ENCODE measurements at regions not wholly inside any gene's neighbourhood (a gene's known extent, or its start where the extent isn't known, plus 50 kb on each side); places are given as distances from the start of the nearest gene placed in this dataset.

DNA sequence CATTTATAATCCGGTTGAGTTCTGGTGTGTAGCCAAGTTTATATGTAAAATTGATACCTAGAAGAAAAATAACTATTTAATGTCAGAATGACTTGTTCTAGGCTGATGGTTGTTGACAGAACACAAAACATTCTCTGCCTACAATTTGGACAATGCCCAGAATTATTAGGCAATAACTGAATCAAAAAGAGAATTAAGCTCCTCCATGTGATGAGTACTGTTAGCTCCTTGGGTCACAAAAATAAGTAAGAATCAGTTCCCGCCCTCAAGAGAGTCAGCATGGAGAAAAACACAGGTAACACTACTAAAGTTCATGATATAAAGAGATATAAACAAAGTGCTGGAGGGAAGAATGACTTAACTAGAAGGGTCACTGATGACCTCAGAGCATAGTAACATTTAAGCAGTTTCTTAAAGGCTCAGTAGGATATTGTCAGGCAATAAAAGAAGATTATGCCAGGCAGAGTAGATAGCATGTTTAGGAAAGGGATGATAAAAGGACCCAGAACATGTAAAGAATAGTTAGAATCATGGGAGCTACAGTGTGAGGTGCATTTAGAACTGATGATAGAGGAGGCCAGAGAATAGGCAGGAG is 200.5 kb upstream of the ACTBL2 start:
- ChIA-PET POLR2A (no interaction called here), CTCF (no interaction called here)
- TF ChIP-seq, protein P1, sequence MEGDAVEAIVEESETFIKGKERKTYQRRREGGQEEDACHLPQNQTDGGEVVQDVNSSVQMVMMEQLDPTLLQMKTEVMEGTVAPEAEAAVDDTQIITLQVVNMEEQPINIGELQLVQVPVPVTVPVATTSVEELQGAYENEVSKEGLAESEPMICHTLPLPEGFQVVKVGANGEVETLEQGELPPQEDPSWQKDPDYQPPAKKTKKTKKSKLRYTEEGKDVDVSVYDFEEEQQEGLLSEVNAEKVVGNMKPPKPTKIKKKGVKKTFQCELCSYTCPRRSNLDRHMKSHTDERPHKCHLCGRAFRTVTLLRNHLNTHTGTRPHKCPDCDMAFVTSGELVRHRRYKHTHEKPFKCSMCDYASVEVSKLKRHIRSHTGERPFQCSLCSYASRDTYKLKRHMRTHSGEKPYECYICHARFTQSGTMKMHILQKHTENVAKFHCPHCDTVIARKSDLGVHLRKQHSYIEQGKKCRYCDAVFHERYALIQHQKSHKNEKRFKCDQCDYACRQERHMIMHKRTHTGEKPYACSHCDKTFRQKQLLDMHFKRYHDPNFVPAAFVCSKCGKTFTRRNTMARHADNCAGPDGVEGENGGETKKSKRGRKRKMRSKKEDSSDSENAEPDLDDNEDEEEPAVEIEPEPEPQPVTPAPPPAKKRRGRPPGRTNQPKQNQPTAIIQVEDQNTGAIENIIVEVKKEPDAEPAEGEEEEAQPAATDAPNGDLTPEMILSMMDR (IDR thresholded peaks at IDR 0.05; ENCODE audit: insufficient read depth, low read depth, low read length): no peak
- no peaks in the 10 kb centered on the region for H3K27me3 ChIP-seq (ENCODE audit: control insufficient read depth, insufficient read depth, low read length)
- no peak for DNase-seq (ENCODE audit: low read depth)
- no peaks in the 10 kb centered on the region for H3K36me3 ChIP-seq (ENCODE audit: control insufficient read depth, insufficient read depth, low read length)
- H3K4me3 ChIP-seq (ENCODE audit: low read depth, low read length): no peak overlapping the region

DNA sequence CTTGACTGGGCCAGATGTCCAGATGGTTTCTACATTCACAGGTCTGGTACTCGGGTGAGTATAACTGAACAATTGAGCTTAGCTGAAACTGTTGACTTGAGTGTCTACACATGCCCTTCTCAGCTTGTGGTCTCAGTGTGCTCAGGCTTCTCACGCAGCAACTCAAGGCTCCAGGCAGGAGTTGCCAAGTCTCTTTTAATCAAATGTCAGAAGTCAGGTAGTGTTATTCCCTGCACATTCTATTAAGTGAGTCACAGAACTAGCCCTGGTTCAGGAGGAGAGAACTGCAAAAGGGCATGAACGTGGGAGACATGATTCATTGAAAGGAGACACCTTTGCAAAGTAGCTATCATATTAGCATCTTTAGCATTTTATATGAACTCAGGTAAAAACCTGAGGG is 199.3 kb upstream of the ACTBL2 start:
- no peaks in the 10 kb centered on the region for H3K27me3 ChIP-seq (ENCODE audit: control insufficient read depth, insufficient read depth, low read length)
- CTCF ChIA-PET: interaction anchor here (1.1 kb wide), 1 partner anchor 9 kb away, joined by 5 read pairs; no protein-coding TSS in a partner anchor
- H3K4me3 ChIP-seq (ENCODE audit: low read depth, low read length): no peak overlapping the region
- POLR2A ChIA-PET: no interaction called here
- TF ChIP-seq, protein P1 (IDR thresholded peaks at IDR 0.05; ENCODE audit: insufficient read depth, low read depth, low read length): no peak
- H3K36me3 ChIP-seq (ENCODE audit: control insufficient read depth, insufficient read depth, low read length): no peaks in the 10 kb centered on the region
- no peak for DNase-seq (ENCODE audit: low read depth)

DNA sequence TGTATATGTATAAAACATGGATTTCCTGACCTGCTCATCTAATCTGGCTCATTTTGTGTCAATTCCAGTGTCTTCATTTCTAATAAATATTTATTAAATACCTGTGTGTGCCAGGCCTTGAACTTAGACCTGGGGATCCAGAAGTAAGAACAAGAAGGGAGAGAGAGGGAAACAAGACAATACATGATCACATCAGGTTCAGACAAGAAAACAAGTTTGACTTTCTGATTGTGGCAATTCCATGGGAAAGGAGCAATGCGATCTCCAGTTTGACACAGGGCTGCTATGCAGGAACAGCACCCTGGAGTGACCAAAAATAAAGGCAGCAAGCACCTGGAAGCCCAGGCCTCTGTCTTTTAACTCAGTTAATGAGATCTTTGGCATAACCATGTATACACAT is 198.1 kb upstream of the ACTBL2 start:
- TF ChIP-seq, protein P1 (IDR thresholded peaks at IDR 0.05; ENCODE audit: insufficient read depth, low read depth, low read length): no peak
- H3K27me3 ChIP-seq (ENCODE audit: control insufficient read depth, insufficient read depth, low read length): no peaks in the 10 kb centered on the region
- CTCF ChIA-PET: no interaction called here
- no peak for DNase-seq (ENCODE audit: low read depth)
- POLR2A ChIA-PET: no interaction called here
- no peaks in the 10 kb centered on the region for H3K36me3 ChIP-seq (ENCODE audit: control insufficient read depth, insufficient read depth, low read length)
- H3K4me3 ChIP-seq (ENCODE audit: low read depth, low read length): no peak overlapping the region

DNA sequence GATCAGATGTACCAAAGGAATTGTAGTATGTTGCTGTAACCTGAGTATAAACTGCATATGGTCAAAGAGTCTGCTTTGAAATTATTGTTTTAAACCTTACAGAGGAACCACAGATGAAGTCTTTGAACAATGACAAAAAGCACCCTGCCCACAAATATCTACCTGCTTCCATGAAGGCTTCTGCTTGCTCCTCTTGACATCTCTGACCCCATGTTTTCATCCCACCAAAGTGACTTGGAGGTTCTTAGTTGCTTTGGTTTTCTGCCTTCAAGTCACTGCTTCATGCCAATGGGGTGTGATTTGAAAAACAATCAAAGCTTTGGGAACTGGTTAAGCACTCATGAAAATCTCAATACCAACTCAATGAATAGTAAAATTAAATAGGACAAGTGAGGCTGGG is 194.6 kb upstream of the ACTBL2 start:
- H3K36me3 ChIP-seq (ENCODE audit: control insufficient read depth, insufficient read depth, low read length): no peaks in the 10 kb centered on the region
- CTCF ChIA-PET: no interaction called here
- TF ChIP-seq, protein P1 (IDR thresholded peaks at IDR 0.05; ENCODE audit: insufficient read depth, low read depth, low read length): no peak
- H3K4me3 ChIP-seq (ENCODE audit: low read depth, low read length): no peak overlapping the region
- no peaks in the 10 kb centered on the region for H3K27me3 ChIP-seq (ENCODE audit: control insufficient read depth, insufficient read depth, low read length)
- DNase-seq (ENCODE audit: low read depth): no peak
- POLR2A ChIA-PET: no interaction called here

DNA sequence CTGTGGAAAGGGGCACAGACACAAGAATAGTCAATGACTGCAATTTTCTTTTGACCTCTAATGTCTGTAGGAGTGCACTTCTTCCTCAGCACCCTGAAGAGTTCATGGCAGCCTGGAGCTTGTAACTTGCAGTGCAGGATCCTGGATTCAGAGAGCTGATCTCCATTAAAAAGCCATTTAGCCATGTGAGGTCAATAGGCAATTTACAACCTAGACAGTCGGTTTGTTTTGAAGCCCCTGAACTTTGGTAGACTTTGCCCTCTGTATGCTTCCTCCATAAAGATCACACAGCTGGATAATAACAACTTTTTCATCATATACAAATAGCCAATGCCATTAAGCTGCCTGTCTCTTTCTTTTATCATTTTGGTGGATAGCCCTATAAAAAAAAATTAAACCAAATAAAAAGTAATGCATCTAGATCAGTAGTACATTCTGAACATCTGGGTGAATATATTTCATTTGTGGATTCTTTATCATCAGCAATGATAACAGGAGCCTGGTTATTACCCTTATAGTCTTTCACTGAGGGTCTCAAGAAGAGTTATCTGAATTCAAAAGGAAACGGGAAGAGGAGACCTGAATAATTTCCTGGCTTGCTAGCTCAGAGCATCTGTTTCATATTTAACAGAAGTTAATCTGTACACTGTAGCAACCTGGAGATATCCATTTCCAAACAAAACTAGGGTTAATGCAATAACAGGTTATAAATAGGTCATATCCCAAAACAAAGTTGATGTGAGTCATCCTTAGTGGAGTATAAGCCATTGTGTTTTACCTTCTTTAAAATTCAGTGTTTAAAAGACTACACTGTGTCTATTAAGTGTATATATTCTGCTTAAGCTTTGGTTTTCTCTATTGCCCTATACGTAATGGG is 193.8 kb upstream of the ACTBL2 start:
- TF ChIP-seq, protein P1 (IDR thresholded peaks at IDR 0.05; ENCODE audit: insufficient read depth, low read depth, low read length): no peak
- no peak overlapping the region for H3K4me3 ChIP-seq (ENCODE audit: low read depth, low read length)
- no peaks in the 10 kb centered on the region for H3K27me3 ChIP-seq (ENCODE audit: control insufficient read depth, insufficient read depth, low read length)
- ChIA-PET CTCF (interaction anchor here (1.2 to 2.2 kb wide), 2 partner anchors 26 to 378 kb away, joined by 3 to 9 read pairs; no protein-coding TSS in a partner anchor), POLR2A (no interaction called here)
- H3K36me3 ChIP-seq (ENCODE audit: control insufficient read depth, insufficient read depth, low read length): no peaks in the 10 kb centered on the region
- DNase-seq (ENCODE audit: low read depth): no peak

All from BJ (cell line).